ENCODE measurements at regions not wholly inside any gene's neighbourhood (a gene's known extent, or its start where the extent isn't known, plus 50 kb on each side); places are given as distances from the start of the nearest gene placed in this dataset.

- no peak overlapping the region for H3K4me3 ChIP-seq (ENCODE audit: insufficient read depth, low read depth, low read length, poor library complexity, severe bottlenecking)
- no peaks in the 10 kb centered on the region for H3K9me3 ChIP-seq (ENCODE audit: control insufficient read depth, low read length)
- no peaks in the 10 kb centered on the region for H3K27me3 ChIP-seq (replicated peaks; ENCODE audit: control insufficient read depth, insufficient read depth, low read length, poor library complexity, severe bottlenecking)
- no peak for DNase-seq
- no peaks in the 10 kb centered on the region for H3K4me1 ChIP-seq (ENCODE audit: control insufficient read depth, insufficient read depth, low read length, poor library complexity, severe bottlenecking)
- H3K36me3 ChIP-seq (ENCODE audit: control insufficient read depth, insufficient read depth, low read length), result no peaks in the 10 kb centered on the region
- no peak overlapping the region for H3K27ac ChIP-seq (ENCODE audit: insufficient read depth, low read length, poor library complexity, severe bottlenecking)
These were observed 52.5 kb upstream of the SEMA6A start for GRCh38 chr5:116626945-116627679.

GRCh38 chr5:116626272-116626723 is 51.7 kb upstream of the SEMA6A start:
- Histone ChIP-seq H3K36me3 (ENCODE audit: control insufficient read depth, insufficient read depth, low read length) (no peaks in the 10 kb centered on the region), H3K9me3 (ENCODE audit: control insufficient read depth, low read length) (no peaks in the 10 kb centered on the region), H3K27ac (ENCODE audit: insufficient read depth, low read length, poor library complexity, severe bottlenecking) (no peak overlapping the region), H3K27me3 (replicated peaks; ENCODE audit: control insufficient read depth, insufficient read depth, low read length, poor library complexity, severe bottlenecking) (no peaks in the 10 kb centered on the region), H3K4me3 (ENCODE audit: insufficient read depth, low read depth, low read length, poor library complexity, severe bottlenecking) (no peak overlapping the region), H3K4me1 (ENCODE audit: control insufficient read depth, insufficient read depth, low read length, poor library complexity, severe bottlenecking) (no peaks in the 10 kb centered on the region)
- DNase-seq, result no peak

All from effector memory CD4-positive, alpha-beta T cell (primary cell).